ENCODE measurements at regions not wholly inside any gene's neighbourhood (a gene's known extent, or its start where the extent isn't known, plus 50 kb on each side); places are given as distances from the start of the nearest gene placed in this dataset.

DNA sequence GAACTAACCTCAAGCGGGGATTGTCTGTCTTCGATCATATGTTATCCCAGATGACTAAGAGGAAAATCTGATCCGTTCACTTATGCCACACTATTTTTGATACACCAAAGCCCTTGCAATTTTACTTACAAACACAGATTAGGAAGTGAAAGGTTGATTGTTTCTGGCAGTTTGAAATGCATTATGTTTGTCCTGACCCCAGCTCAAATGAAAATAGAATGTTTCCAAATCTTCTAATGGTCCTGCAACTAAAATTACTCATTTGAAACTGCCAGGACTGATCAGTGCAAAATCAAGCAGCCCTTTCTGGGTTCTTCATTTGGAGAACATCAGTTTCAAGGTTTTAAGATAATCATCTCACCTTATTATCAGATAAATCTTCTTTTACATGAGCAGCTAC is 696.7 kb upstream of the WWC1 start:
- Mint-ChIP-seq H3K36me3 (ENCODE audit: insufficient read depth) (no peaks in the 10 kb centered on the region), H3K4me3 (no peak overlapping the region), H3K27ac (ENCODE audit: low read depth) (no peak overlapping the region), H3K27me3 (no peaks in the 10 kb centered on the region), H3K9me3 (peaks cover 5% of the 10 kb centered on the region), H3K4me1 (no peaks in the 10 kb centered on the region)
- DNase-seq (ENCODE audit: low spot score in 2 of 2), result no peak
- ATAC-seq (replicated peaks; ENCODE audit: extremely low read depth, poor library complexity, severe bottlenecking), result no peak

DNA sequence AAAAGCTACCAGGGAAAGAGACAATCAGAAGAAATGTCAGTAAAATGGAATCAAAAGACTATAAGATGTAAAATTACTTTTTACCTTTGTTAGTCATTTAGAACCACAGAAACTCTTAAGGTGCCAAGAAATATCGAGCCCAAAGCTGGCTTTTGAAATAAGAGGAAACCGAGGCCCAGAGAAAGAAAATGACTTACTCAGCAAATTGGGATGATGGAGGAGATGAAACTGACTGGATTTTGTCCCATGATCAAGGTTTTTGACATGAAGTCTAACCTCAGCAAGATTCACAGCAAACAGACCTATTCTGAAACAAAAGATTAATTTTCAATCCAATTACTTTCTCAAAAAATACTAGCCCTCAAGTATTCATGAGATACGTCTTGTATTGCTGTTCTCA is 696.2 kb upstream of the WWC1 start:
- no peaks in the 10 kb centered on the region for H3K36me3 Mint-ChIP-seq (ENCODE audit: insufficient read depth)
- H3K4me3 Mint-ChIP-seq, result no peak overlapping the region
- DNase-seq (ENCODE audit: low spot score in 2 of 2) (no peak), ATAC-seq (replicated peaks; ENCODE audit: extremely low read depth, poor library complexity, severe bottlenecking) (no peak)
- H3K4me1 Mint-ChIP-seq, result no peaks in the 10 kb centered on the region
- H3K27me3 Mint-ChIP-seq, result no peaks in the 10 kb centered on the region
- H3K9me3 Mint-ChIP-seq, result peaks cover 5% of the 10 kb centered on the region
- no peak overlapping the region for H3K27ac Mint-ChIP-seq (ENCODE audit: low read depth)

DNA sequence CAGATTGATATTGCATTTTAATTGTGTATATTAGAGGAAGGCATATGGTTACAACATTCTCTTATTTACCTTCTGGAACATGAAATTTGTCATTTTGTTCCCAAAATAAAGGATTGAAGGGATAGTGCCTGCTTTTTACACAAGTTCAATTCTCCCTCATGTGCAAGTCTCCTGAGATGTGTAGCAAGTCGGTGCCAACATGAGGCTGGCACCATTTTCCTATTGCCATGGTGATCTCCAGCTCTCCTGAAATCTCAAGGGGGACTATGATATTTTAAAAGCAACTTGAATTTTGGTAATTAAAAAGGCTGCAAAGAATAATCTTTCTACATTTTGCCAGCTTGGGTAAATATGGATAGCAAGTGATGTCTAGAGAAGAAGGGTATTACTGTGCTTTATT is 693.3 kb upstream of the WWC1 start:
- no peak for DNase-seq (ENCODE audit: low spot score in 2 of 2)
- Mint-ChIP-seq H3K36me3 (ENCODE audit: insufficient read depth) (no peaks in the 10 kb centered on the region), H3K4me1 (no peaks in the 10 kb centered on the region), H3K27me3 (no peaks in the 10 kb centered on the region), H3K4me3 (no peak overlapping the region), H3K9me3 (peaks cover 8% of the 10 kb centered on the region), H3K27ac (ENCODE audit: low read depth) (no peak overlapping the region)
- ATAC-seq (replicated peaks; ENCODE audit: extremely low read depth, poor library complexity, severe bottlenecking), result no peak

DNA sequence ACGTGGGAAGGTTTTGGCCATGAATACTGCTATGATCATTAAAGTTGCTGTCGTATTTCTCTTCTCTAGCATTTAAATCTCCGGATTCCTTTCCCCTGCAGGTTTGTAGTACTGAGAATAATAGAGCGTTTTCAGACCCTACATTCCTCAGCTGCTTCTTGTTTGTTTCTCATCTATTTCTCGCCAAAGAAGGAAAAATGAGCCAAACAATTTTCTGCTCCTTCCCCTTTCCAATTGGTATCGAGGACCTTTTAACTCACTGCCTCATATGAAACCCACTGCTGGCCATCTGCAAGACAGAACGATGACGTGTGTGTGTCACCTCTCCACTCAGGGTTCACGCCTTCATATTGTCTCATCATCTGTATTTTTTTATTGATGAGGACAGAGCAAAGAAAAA is 689.4 kb upstream of the WWC1 start:
- no peak overlapping the region for H3K27ac Mint-ChIP-seq (ENCODE audit: low read depth)
- H3K36me3 Mint-ChIP-seq (ENCODE audit: insufficient read depth), result no peaks in the 10 kb centered on the region
- DNase-seq (ENCODE audit: low spot score in 2 of 2), result no peak
- no peaks in the 10 kb centered on the region for H3K27me3 Mint-ChIP-seq
- H3K4me3 Mint-ChIP-seq, result no peak overlapping the region
- H3K4me1 Mint-ChIP-seq, result no peaks in the 10 kb centered on the region
- peaks cover 11% of the 10 kb centered on the region for H3K9me3 Mint-ChIP-seq
- ATAC-seq (replicated peaks; ENCODE audit: extremely low read depth, poor library complexity, severe bottlenecking), result no peak

DNA sequence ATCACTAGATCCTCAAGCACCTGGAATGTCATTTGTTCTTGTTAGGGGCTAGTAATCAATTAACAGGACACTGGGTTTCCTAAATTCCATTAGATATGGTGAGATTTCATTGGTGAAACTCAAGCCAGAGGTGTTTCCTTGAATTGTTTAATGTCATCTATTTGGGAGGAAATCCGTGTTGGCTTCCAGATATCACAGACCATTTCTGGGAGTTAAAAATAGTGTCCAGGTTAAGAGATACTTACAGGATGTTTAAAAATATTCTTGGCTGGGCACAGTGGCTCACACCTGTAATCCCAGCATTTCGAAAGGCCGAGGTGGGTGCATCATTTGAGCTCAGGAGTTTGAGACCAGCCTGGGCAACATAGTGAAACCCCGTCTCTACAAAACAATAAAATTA is 688.3 kb upstream of the WWC1 start:
- ATAC-seq (replicated peaks; ENCODE audit: extremely low read depth, poor library complexity, severe bottlenecking) (no peak), DNase-seq (ENCODE audit: low spot score in 2 of 2) (no peak)
- Mint-ChIP-seq H3K4me3 (no peak overlapping the region), H3K4me1 (no peaks in the 10 kb centered on the region), H3K9me3 (peaks cover 17% of the 10 kb centered on the region), H3K36me3 (ENCODE audit: insufficient read depth) (no peaks in the 10 kb centered on the region), H3K27ac (ENCODE audit: low read depth) (no peak overlapping the region), H3K27me3 (no peaks in the 10 kb centered on the region)

DNA sequence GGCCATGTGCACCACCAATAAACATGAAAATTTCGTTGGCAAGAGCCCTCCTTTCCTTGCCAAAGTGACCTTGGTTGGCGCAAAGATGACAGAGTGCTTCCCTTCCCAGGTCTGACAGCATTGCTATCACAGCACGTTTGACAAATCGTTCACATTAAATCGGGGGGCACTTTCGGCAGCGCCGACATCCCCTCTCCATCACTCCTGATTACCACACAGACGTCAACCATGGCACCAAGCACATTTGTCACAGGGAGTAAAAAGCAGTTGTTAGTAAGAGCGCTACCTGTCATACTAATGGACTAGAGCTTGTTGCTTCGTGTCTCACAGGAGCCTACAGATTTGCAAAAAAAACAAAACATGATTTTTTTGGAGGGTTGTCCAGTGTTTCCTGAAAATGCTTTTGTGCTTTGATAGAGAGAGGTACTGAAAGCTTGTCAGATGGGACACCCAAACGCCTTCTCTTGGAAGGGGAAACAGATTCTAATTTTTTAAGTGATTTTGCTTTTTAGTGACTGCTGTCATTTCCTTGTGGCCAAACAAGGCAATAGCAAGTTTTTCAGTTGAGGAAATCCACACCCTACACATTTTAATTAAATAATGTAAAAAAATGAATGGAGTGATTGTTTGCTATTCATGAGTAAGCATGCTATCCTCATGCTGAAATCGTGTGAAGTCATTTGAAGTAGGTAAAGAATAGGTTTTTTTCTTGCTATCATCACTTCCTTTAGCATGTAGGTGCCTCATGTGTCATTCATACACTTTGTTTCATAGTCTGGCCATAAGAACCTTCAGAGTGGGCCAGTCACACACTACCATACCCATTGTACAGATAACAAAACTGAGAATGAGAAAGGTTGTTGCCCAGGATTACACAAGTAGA is 682.8 kb upstream of the WWC1 start:
- DNase-seq (ENCODE audit: low spot score in 2 of 2) (no peak), ATAC-seq (replicated peaks; ENCODE audit: extremely low read depth, poor library complexity, severe bottlenecking) (no peak)
- Mint-ChIP-seq H3K4me3 (no peak overlapping the region), H3K36me3 (ENCODE audit: insufficient read depth) (no peaks in the 10 kb centered on the region), H3K27ac (ENCODE audit: low read depth) (no peak overlapping the region), H3K4me1 (no peaks in the 10 kb centered on the region), H3K9me3 (peaks cover 12% of the 10 kb centered on the region), H3K27me3 (no peaks in the 10 kb centered on the region)

DNA sequence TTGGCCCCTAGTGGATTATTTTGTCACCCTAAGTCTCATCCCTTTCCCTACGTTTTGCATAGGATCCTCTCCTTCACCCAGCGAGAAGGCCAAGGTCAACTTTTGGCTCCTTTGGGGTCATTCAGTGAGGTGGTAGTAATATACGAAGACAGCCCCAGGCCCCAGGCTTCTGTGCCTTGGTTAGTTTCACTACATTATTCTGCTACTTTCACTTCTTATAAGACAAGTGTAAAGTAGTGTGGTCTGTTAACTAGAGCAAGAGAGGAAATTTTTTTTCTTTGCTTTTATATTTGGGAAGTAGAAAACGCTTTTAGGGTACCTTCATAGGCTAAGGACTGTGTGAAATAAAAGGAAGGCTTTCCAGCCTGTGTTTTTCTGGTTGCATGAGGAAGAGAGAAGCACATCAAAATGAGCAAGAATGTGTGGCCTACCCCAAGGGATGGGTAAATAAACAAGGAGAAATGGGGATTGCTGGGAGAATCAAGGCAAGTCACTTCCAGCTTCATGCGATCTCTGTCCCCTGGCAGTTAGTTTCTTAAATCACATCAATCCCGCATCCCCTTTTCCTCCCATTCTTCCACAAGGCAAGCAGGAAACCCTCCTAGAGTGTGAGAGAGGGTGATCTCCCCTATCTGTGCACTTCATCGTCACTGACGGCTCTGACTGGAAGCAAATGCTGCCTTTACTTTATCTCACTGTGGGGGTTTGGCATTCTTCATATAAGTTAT is 677.0 kb upstream of the WWC1 start:
- Mint-ChIP-seq H3K27me3 (no peaks in the 10 kb centered on the region), H3K36me3 (ENCODE audit: insufficient read depth) (no peaks in the 10 kb centered on the region), H3K4me3 (no peak overlapping the region), H3K27ac (ENCODE audit: low read depth) (no peak overlapping the region), H3K4me1 (no peaks in the 10 kb centered on the region), H3K9me3 (peaks cover 11% of the 10 kb centered on the region)
- no peak for ATAC-seq (replicated peaks; ENCODE audit: extremely low read depth, poor library complexity, severe bottlenecking)
- no peak for DNase-seq (ENCODE audit: low spot score in 2 of 2)

DNA sequence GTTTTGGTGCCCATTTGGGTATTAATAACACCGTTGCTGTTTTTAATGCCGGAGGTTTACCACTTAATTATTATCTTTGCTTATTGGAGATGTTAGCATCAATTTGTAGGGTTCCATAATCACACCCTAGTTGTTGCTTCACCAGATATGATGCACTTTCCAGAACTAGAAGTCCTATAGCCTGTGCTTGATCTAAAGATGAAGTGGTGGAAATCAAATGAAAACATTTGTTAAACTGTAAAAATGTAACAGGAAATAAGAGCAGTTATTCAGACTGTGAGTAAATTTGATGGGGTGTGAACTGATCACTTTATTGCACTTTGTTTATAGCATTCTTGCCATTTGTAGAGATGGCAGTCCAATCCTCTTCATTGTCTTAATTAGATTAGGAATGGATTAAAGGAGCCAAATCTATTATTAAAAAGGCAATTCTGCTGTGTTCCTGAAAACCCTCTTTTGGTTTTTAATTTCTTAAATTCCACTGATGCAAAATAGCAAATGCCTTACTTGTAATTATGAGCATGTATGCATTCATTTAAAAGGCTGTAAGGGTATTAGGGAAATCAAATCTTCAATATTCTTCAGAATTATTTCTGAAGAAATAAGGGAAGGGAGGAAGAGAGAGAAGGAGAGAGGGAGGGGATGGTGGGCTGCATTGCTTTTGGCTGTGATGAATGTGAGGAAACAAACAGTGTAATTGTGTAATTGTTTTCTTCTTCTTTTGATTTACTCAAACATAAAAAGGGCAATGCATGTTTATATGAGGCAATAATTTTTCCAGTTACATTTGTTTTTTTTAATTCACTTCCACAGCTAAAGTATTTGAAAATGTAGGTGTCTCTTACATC is 675.2 kb upstream of the WWC1 start:
- Mint-ChIP-seq H3K27me3 (no peaks in the 10 kb centered on the region), H3K36me3 (ENCODE audit: insufficient read depth) (no peaks in the 10 kb centered on the region), H3K4me1 (no peaks in the 10 kb centered on the region), H3K4me3 (no peak overlapping the region), H3K9me3 (peaks cover 15% of the 10 kb centered on the region), H3K27ac (ENCODE audit: low read depth) (no peak overlapping the region)
- ATAC-seq (replicated peaks; ENCODE audit: extremely low read depth, poor library complexity, severe bottlenecking) (no peak), DNase-seq (ENCODE audit: low spot score in 2 of 2) (no peak)

DNA sequence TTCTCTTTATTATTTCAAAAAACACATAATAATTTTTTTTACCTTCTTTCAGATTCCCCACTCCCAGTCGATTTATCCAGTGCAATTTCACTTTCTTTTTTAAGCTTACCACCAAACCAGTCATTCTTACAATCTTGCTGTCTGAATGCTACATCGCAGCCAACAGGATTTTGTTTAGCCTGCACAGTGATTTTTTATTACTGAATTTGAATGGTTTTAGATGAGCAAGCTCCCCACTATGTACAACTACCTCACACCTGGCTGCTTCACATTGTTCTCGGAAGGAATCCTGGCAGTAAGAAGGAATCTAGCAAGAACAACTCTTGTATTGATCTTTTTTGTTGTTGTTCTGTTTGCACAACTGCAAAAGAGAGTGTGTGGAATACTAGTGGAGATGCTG is 668.1 kb upstream of the WWC1 start:
- Mint-ChIP-seq H3K4me1 (no peaks in the 10 kb centered on the region), H3K9me3 (peaks cover 25% of the 10 kb centered on the region), H3K4me3 (no peak overlapping the region), H3K27ac (ENCODE audit: low read depth) (no peak overlapping the region), H3K36me3 (ENCODE audit: insufficient read depth) (no peaks in the 10 kb centered on the region), H3K27me3 (no peaks in the 10 kb centered on the region)
- DNase-seq (ENCODE audit: low spot score in 2 of 2) (no peak), ATAC-seq (replicated peaks; ENCODE audit: extremely low read depth, poor library complexity, severe bottlenecking) (no peak)

DNA sequence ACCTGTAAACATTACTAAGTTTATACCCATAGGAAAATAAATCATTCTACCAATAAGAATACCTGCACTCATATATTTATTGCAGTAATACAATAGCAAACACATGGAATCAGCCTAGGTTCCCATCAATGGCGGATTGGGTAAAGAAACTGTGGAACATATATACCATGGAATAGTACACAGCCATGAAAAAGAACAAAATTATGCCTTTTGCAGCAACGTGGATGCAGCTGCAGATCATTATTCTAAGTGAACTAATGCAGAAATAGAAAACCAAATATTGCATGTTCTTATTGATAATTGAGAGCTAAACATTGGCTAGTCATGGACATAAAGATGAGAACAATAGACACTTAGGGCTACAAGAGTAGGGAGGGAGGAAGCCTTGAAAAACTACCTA is 667.4 kb upstream of the WWC1 start:
- DNase-seq (ENCODE audit: low spot score in 2 of 2) (no peak), ATAC-seq (replicated peaks; ENCODE audit: extremely low read depth, poor library complexity, severe bottlenecking) (no peak)
- Mint-ChIP-seq H3K27ac (ENCODE audit: low read depth) (no peak overlapping the region), H3K4me3 (no peak overlapping the region), H3K36me3 (ENCODE audit: insufficient read depth) (no peaks in the 10 kb centered on the region), H3K9me3 (peaks cover 21% of the 10 kb centered on the region), H3K27me3 (no peaks in the 10 kb centered on the region), H3K4me1 (no peaks in the 10 kb centered on the region)

DNA sequence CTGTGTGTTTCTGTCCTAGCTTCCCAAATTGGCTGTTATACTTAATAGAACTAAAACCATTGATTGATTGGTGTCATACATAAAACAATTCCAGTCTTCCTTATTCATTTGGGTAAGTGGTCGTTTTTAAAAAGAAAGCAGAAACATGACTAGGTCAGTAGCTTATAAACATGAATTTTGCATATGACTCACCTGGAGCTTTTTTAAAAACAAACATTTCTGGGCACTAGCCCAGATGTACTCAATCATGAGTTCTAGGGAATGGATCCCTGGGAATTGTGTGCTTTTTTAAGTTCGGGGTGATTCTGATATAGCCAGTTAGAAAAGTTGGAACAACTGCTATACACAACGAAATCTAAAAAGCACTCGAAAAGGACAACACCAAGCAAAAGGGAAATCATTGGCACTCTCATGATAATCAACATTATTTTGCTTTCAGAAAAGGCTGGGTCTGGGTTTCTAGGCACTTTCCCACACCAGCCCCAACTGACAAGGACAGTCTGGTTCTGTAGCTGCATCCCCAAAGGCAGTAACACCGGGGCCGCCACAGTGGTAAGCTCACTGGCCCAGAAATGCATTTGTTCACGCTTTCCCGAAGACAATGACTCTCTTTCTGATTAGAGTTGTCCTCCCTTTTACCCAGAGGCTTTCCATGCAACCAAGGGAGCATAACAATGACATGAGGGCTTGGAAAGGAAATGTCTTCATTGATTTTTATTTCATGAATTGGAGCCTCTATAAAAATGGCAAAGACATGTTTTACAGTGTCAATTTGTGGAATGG is 664.9 kb upstream of the WWC1 start:
- ATAC-seq (replicated peaks; ENCODE audit: extremely low read depth, poor library complexity, severe bottlenecking) (no peak), DNase-seq (ENCODE audit: low spot score in 2 of 2) (no peak)
- no peaks in the 10 kb centered on the region for H3K36me3 Mint-ChIP-seq (ENCODE audit: insufficient read depth)
- H3K27me3 Mint-ChIP-seq, result no peaks in the 10 kb centered on the region
- H3K4me1 Mint-ChIP-seq, result no peaks in the 10 kb centered on the region
- no peak overlapping the region for H3K27ac Mint-ChIP-seq (ENCODE audit: low read depth)
- no peak overlapping the region for H3K4me3 Mint-ChIP-seq
- H3K9me3 Mint-ChIP-seq, result peaks cover 28% of the 10 kb centered on the region

DNA sequence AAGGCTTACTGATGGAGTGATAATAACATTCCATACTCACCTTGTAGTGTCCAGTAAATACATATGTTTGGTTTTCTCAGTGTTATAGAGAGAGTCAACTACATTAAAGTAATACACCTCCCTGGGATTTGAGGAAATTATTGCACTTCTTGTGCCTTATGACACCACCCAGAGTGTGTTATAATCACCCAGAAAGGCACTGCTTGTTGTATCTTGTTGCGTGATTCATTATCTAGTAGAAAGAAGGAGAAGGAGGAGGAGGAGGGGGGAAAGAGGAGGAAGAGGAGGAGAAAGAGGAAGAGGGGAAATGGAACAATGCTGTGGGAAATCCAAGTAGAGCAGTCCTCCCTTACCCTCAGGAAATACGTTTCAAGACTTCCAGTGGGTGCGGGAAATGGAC is 661.8 kb upstream of the WWC1 start:
- Mint-ChIP-seq H3K9me3 (peaks cover 28% of the 10 kb centered on the region), H3K27ac (ENCODE audit: low read depth) (no peak overlapping the region), H3K4me1 (no peaks in the 10 kb centered on the region), H3K36me3 (ENCODE audit: insufficient read depth) (no peaks in the 10 kb centered on the region), H3K4me3 (no peak overlapping the region), H3K27me3 (no peaks in the 10 kb centered on the region)
- ATAC-seq (replicated peaks; ENCODE audit: extremely low read depth, poor library complexity, severe bottlenecking) (no peak), DNase-seq (ENCODE audit: low spot score in 2 of 2) (no peak)
